SHP77 (cell line): ENCODE measurements at regions not wholly inside any gene's neighbourhood (a gene's known extent, or its start where the extent isn't known, plus 50 kb on each side); places are given as distances from the start of the nearest gene placed in this dataset.

Source experiments
- DNase-seq, 2 experiments: peaks; one replicate each; lab custom pipeline; 2025; lab: John Stamatoyannopoulos, UW

DNA sequence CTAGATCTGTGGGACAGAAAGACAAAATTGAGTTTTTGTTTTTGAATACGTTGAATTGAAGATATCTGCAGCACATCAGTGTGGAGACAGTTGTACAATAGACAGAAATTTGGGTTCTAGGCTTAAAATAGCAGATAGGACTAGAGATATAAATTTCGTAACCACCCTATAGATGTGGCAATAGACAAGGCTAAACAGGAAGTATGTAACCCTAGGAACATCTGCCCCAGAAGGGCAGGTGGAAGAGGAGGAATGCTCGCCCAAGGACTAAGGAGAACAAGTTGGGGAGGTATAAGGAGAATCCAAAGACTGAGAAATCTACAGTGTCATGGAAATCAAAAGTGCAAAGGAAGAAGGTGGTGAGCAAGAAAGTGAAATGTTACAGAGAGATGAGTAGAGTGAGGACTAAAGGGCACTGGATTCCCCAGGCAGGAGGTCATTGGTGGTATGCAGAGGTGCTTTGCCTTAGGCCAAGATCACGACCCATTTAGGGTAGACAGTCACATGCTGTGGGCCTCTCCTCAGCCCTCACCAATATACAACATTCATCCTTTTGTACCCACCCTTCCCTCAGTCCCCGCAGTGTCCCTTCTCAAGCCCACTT lies 109.1 kb upstream of the ELL2 start:
- DNase-seq: no peak

DNA sequence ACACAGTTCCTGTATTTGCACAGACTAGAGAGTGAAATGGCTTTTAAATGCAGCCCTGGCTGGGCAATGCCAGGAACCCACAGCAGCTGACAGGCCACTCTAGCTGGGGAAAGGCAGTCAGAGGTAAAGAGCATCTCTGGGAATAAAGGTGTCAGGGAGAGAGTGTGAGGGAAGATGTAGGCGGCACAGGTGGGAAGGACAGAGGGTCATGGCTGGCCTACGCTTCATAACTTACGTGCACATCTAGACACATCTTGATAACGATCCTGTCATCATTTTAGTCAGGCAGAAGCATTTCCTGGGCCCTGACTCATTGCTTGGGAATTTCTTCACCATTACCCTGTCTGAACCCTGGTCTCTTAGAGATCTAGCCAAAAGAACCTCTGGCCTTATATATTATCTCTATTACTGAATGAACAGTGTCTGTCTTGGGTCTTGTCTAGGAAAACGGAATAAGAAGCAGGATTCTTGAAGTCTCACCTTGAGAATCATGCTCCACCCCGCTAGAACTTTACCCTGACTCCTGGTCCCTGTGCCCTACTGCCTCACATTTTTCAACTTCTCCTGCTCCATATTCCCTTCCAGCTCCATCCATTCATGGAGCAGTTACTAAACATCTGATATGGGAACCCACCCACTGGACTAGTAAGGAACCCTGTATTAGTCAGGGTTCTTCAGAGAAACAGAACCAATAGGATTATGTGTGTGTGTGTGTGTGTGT lies 106.4 kb upstream of the ELL2 start:
- no peak for DNase-seq

- DNase-seq: no peak
Observed at GRCh38 chr5:96067251-96067650, 105.6 kb upstream of the ELL2 start.

DNA sequence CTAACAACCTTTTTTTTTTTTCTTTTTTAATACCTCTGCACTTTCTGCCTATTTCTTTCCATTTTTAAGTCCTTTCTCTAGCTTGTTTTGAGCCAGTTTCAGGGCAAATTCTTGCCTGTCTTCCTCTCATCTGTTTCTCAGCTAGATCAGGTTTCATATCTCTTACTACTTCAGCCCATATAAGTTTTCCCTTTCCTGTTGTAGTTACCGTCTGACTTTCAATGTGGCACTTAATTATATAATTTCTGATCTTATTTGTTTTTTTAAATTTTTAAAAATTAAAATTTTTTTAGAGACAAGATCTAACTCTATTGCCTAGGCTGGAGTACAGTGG lies 104.7 kb upstream of the ELL2 start:
- no peak for DNase-seq

- no peak for DNase-seq
Observed at GRCh38 chr5:96065685-96066385, 104.2 kb upstream of the ELL2 start.

DNA sequence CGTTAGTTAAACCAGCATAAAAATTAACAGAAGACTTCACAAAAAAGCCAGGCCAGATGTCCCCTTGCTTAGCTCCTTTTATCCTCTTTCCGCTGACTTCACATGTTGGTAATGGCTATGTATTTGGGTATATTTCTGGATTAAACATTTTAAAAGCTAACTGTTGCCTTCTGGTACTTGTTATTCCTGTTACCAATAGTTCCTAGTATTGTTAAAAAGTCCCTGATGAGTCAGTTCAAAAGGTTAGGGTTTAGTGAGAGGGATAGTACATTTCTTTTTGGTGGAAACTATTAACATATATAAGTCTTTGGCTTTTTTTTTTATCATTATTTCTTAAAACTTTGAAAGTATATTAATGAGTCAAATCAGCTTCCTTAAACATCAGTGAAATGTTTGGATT lies 103.2 kb upstream of the ELL2 start:
- no peak for DNase-seq

DNA sequence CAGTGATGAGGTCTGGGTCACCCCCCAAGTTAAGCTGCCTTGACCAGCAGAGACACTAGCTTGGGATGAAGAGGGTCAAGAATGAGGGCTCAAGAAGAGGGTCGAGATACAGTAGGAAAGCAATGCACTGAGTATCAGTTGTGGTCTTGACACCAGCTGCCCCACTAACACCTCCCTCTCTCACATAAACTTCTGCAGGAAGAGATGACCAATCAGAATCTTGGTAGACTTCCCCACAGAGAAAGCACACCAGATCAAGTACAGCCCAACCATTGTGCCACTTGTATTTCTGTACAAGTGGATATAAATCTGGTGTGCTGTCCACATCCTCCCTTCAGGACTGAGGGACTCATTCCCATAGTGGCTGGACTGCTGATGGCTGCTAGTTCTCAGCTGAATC lies 101.2 kb upstream of the ELL2 start:
- no peak for DNase-seq

GRCh38 chr5:96058084-96058483 lies 96.4 kb upstream of the ELL2 start:
- no peak for DNase-seq

GRCh38 chr5:96054311-96055030 lies 92.8 kb upstream of the ELL2 start:
- DNase-seq: no peak

DNA sequence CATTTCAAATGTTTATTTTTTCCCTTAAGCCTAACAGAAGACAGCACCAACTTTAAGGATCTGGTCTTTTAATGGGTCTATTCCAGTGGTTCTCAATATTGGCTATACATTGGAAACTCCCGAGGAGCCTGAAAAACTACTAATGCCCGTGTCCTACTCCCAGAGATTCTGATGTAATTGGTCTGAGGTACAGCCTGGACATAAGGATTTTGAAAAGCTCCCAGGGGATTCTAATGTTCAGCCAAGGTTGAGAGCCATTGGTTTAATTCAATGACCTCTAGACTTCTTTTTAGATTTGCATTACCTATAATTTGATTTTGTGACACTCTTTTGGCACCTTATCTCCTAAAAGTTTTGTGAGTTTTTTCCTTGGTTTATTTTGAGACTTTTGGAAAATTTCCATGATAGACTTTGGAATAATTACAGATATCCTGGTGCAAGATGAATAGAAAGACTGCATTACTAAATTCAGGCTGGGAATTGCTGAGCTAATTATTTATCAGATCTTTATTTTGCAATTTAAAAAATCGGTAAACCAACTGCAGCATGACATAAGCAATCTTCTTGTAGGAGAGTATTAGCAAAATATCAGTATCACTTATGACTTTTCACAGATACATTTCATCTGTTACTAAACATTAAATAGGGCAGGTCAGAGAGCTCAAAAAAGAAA lies 91.5 kb upstream of the ELL2 start:
- DNase-seq: no peak

- DNase-seq: no peak
Observed at GRCh38 chr5:96052374-96052773, 90.7 kb upstream of the ELL2 start.

DNA sequence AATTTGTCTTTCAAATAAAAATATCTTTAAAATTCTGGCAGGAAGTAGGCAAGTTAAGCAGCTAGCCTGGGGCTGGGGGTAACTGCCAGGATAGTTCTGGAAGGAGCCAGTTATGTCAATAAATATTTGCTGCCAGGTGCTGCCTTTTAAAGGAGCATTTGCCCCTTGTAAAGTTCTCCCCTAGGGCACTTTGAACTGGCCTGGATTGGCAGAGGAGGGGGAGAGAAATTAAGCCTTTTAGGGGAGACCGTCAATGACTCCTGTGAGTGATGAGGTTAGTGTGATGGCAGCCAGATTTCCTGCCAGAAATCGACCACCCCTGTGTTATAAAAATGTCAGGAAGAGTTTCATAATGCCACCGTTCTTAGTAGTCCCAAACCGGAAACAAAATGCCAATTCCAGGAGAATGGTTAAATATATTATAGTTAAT lies 89.8 kb upstream of the ELL2 start:
- DNase-seq: no peak

DNA sequence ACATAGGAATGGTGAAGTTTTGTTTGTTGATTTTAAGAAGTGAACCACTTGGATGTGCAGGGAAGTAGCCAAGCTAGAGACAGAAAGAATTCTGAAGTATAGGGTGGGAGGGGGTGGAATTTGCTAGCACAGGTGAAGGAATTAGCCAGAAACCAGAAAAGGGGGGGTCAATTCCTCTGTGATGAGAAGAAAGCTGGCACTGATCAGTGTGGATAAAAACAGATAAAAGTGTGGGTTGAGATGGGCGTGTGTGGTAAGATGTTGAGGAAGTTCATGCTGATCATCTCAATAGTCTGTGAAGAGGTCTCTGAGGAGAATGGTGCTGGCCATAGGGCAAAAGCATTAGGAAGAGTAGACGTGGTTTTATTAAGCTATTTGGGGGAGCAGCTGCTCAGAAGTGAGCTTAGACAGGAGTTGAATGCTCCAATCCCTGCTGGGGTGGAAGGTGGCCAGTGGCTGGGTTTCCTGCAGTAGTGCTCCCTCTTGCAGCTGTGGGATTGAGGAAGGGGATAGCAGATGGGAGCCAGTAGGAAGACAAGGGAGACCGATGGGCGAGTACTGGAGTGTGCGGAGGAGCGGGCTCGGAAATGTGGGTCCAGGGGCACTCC lies 88.7 kb upstream of the ELL2 start:
- no peak for DNase-seq

DNA sequence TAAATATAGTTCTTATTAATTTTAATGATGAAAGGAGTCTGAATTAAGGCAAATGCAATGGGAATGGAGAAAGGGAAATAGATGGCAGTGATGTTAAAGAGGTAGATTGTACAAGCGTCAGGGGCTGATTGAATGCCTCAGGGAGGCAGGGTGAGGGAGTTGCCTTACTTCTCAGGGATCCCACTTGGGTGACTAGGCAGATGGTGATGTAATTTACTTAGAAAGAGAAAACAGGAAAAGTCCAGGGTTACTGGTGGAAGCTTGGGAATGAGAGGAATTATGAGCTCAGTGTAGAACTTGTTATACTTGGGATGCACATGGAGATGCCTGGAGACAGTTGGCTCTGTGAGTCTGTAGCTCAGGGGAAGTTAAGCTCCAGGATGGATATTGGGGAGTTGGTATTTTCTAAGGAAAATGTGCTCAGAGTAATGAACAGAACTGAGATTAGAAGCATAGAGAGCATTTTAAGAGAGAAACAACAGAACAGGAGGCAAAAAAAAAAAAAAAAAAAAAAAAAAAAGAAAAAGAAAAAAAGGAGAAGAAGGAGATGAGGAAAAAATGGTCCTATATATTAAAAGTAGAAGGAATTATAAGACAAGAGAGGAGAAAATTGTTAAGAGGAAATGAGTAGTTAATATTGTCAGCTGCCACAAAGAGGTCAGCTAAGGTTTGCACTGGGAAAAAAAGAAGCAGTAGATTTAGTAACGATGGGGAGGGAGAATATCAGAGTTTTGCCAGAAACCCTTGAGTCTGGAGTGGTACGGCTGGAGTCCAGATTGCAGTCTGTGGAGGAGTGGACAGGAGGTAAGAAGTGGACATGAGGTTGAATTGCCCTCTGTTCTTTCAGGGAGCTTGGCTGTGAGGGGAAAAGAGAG lies 88.0 kb upstream of the ELL2 start:
- no peak for DNase-seq

DNA sequence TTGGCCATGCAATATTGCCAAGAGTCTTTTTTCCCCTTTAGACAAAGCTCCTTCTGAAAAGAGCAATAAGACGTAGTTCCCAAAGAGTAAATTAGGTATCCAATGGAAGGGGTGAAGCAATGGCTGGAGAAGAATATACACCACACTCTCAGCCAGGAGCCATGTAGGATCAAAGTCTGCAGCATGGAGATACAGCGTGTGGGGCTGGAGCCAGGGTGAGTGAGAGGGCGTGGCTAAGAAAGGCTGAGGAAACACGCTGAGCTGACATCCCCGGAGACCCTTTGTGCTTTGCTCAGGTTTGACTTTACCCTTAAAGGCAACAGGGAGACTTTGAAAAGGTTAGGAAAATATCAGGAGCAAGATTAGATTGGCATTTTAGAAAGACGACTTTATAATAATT lies 87.1 kb upstream of the ELL2 start:
- DNase-seq: no peak

GRCh38 chr5:96045888-96046287 lies 84.2 kb upstream of the ELL2 start:
- DNase-seq: no peak

DNA sequence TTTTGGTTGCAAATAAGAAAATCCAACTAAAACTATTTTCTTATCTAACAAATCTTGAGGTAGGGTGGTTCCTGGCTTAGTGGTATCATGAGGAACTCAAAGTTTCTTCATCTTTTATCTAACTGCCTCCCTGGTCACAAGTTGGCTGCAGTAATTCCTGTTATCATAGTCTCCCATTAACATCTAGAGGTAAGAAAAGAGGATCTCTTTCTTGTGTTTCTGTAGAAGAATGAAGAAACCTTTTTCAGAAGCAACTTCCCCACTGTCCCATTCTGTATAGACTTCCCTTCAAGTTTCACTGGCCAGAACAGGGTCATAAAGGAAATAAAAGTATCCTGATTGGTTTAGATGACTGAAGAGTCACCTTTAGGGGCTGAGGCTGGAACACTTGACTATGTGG lies 81.8 kb upstream of the ELL2 start:
- DNase-seq: no peak

GRCh38 chr5:96037128-96037527 lies 75.5 kb upstream of the ELL2 start:
- no peak for DNase-seq

- DNase-seq: no peak
Observed at GRCh38 chr5:96036301-96036700, 74.7 kb upstream of the ELL2 start.

GRCh38 chr5:96035796-96036195 lies 74.1 kb upstream of the ELL2 start:
- DNase-seq: no peak

- no peak for DNase-seq
Observed at GRCh38 chr5:96033116-96033515, 71.5 kb upstream of the ELL2 start.
